WTC11 (cell line): ENCODE measurements at regions not wholly inside any gene's neighbourhood (a gene's known extent, or its start where the extent isn't known, plus 50 kb on each side); places are given as distances from the start of the nearest gene placed in this dataset.

ENCODE experiments used
- ATF3 ChIP-seq: sonication (generic); formaldehyde crosslinking; conservative IDR thresholded peaks from 2 replicates; pipeline ENCODE4 v1.8.1; 2022; ENCODE audit warnings: mild to moderate bottlenecking, missing genetic modification reagents
- CTCF ChIP-seq: fragments of 200-600 bp; IDR thresholded peaks from 2 replicates; pipeline ENCODE4 v1.8.0; 2022; ENCODE audit warnings: antibody characterized with exemption
- MAX ChIP-seq: sonication (generic); formaldehyde crosslinking; IDR thresholded peaks from 2 replicates; pipeline ENCODE4 v1.8.0; 2022; ENCODE audit warnings: mild to moderate bottlenecking, missing genetic modification reagents
- USF1 ChIP-seq: sonication (generic); formaldehyde crosslinking; IDR thresholded peaks from 2 replicates; pipeline ENCODE4 v1.8.0; 2022; ENCODE audit warnings: mild to moderate bottlenecking, missing genetic modification reagents

- TF ChIP-seq MAX (CRISPR knock-in tag) (no peak), CTCF (no peak), USF1 (CRISPR knock-in tag) (no peak), ATF3 (no peak)
Measured at GRCh38 chr3:194273743-194274310, 77.3 kb downstream of the CPN2 start.
